Heart right ventricle (tissue), 16 donors: ENCODE measurements at regions not wholly inside any gene's neighbourhood (a gene's known extent, or its start where the extent isn't known, plus 50 kb on each side); places are given as distances from the start of the nearest gene placed in this dataset.

Experiments
- ATAC-seq, 8 donors: fragments of 200-7000 bp; cut with Tn5 transposase; one replicate each; pipeline ENCODE4 v1.9.1; 2020; ENCODE audit warnings: mild to moderate bottlenecking in 8 of 8, moderate library complexity in 8 of 8, moderate number of reproducible peaks in 1 of 8
- DNase-seq, 2 donors: peaks; one replicate each; pipeline ENCODE4 v3.0.0-alpha.2; 2020
- H3K27ac ChIP-seq, 10 donors: fragments of 200-600 bp; sonication (generic) in 2 of 10; one replicate each; pipeline versions ENCODE4 v1.5.0 to v1.8.0; 2020 to 2022; ENCODE audit warnings: mild to moderate bottlenecking in 3 of 10
- H3K27me3 ChIP-seq, 7 donors: fragments of 200-600 bp; one replicate each; pipeline ENCODE4 v1.8.0; 2021 to 2022; ENCODE audit warnings: mild to moderate bottlenecking in 2 of 7
- H3K36me3 ChIP-seq, 9 donors: fragments of 200-600 bp; sonication (generic) in 1 of 9; one replicate each; pipeline versions ENCODE4 v1.5.0 to v1.8.0; 2020 to 2022; ENCODE audit warnings: mild to moderate bottlenecking in 2 of 9
- H3K4me1 ChIP-seq, 9 donors: fragments of 200-600 bp; sonication (generic) in 1 of 9; one replicate each; pipeline versions ENCODE4 v1.5.0 to v1.8.0; 2020 to 2022; ENCODE audit warnings: mild to moderate bottlenecking in 4 of 9
- H3K4me3 ChIP-seq, 10 donors: fragments of 200-600 bp; sonication (generic) in 2 of 10; one replicate each; pipeline versions ENCODE4 v1.5.0 to v1.8.0; 2020 to 2022; ENCODE audit warnings: mild to moderate bottlenecking in 7 of 10, moderate library complexity in 2 of 10
- H3K9me3 ChIP-seq, 11 donors: fragments of 200-600 bp in 10 of 11; sonication (generic) in 2 of 11; one replicate each; pipeline versions ENCODE4 v1.5.0 to v1.8.0; 2013 to 2022; ENCODE audit warnings: mild to moderate bottlenecking in 2 of 11, control low read depth in 1 of 11, moderate library complexity in 1 of 11
- WGBS, 2 donors: extraction: QIAGEN DNeasy Blood & Tissue Kit; methylation state at CpG; one replicate each; pipeline ENCODE4 v1.1.7; 2013; ENCODE audit warnings: inconsistent platforms in 1 of 2; 5-methylcytosine and 5-hydroxymethylcytosine counted together
- intact Hi-C, 10 donors: fragments of 100-400 bp; cut with DNase I; formaldehyde crosslinking; loops; one replicate each; pipeline versions ENCODE4 v1.11.1 to v1.14.2; 2022
- TF ChIP-seq, protein P1 (sequence below), 9 donors: fragments of 200-600 bp; sonication (generic) in 2 of 9; IDR thresholded peaks; one replicate each; pipeline versions ENCODE4 v1.5.0 to v1.8.0; 2021 to 2022; ENCODE audit warnings: antibody characterized with exemption in 9 of 9, mild to moderate bottlenecking in 5 of 9, moderate library complexity in 1 of 9
- donor health status: Arrhythmogenic right ventricular cardiomyopathy.
- donor health status: ischemic (EF 13 %, LVEDD 7.1; RV severe dilation, severe dysfunction).
- donor health status: healthy with polysubstance abuse.
- donor health status: DM: no; HTN: yes; CAD: no.
- donor health status: DM: no; HTN: no; CAD: no.
- donor health status: ischemic (EF 25% LVEDD 6.9; RV normal size, moderate dysfunction).
- donor health status: ischemic (EF 25% LVEDD 5.7; RV mildly dilated, moderate dysfunction).
- donor health status: healthy.
- donor health status: DM: yes; HTN: yes; CAD: no.
- donor health status: Ischemic cardiomyopathy.
- donor health status: ischemic (EF 35%, LVEDD 5.7; RV mildly dilated, moderate dysfunction).
- donor health status: nonischemic (EF 11% LVEDD 7.7; RV severe dilation, severe dysfunction).
- donor health status: DM: yes; HTN: yes; CAD: no.
- donor health status: PGD.
- donor health status: ischemic (EF 29% LVEDD 5.4; RV normal size, mild dysfunction).
- donor health status: nonischemic (EF 23%, LVEDD 6.1; RV moderate dilation, normal function).

DNA sequence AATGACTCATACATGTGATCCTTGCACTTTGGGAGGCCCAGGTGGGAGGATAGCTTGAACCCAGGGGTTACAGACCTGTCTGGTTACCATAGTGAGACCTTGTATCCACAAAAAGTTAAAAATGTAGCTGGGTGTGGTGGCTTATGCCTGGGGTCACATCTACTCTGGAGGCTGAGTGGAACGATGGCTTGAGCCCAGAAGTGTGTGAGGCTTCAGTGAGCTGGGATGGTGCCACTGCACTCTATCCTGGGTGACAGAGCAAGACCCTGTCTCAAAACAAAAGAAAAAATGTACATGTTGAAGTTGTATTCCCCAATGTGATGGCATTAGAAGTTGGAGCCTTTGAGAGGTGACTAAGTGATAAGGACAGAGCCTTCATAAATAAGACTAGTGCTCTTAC, 409.4 kb upstream of the PABPC4L start:
- Histone ChIP-seq H3K36me3 (no peaks in the 10 kb centered on the region), H3K27me3 (no peaks in the 10 kb centered on the region), H3K9me3 (peaks cover 0 to 7% (median 0%) of the 10 kb centered on the region in 11 donors), H3K27ac (no peak overlapping the region), H3K4me3 (no peak overlapping the region), H3K4me1 (no peaks in the 10 kb centered on the region)
- intact Hi-C loops, result no loop called here
- DNase-seq (no peak), ATAC-seq (no peak)
- 79 to 92% methylated on average over 1 of the region's 1 CpG for WGBS, 2 donors
- TF ChIP-seq, protein P1, sequence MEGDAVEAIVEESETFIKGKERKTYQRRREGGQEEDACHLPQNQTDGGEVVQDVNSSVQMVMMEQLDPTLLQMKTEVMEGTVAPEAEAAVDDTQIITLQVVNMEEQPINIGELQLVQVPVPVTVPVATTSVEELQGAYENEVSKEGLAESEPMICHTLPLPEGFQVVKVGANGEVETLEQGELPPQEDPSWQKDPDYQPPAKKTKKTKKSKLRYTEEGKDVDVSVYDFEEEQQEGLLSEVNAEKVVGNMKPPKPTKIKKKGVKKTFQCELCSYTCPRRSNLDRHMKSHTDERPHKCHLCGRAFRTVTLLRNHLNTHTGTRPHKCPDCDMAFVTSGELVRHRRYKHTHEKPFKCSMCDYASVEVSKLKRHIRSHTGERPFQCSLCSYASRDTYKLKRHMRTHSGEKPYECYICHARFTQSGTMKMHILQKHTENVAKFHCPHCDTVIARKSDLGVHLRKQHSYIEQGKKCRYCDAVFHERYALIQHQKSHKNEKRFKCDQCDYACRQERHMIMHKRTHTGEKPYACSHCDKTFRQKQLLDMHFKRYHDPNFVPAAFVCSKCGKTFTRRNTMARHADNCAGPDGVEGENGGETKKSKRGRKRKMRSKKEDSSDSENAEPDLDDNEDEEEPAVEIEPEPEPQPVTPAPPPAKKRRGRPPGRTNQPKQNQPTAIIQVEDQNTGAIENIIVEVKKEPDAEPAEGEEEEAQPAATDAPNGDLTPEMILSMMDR (IDR thresholded peaks at IDR 0.05), result no peak

DNA sequence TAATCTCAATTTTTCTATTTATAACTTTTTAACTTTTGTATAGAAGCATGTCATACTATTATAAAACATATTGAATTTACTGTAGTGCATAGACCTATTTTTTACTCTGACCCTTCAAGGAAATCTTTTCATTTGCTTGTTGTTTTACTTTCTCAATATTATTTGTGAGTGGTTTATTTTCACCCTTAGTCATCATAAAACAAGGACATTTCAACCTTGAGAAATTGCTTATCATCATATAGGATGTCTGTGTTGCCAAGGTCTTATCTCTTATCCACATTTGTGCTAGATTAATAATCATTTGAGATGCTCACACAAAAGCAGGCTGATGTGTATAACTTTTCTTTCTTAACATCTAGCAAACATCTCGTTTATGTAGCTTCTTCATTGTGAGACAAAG, 408.6 kb upstream of the PABPC4L start:
- no peaks in the 10 kb centered on the region for H3K4me1 ChIP-seq

DNA sequence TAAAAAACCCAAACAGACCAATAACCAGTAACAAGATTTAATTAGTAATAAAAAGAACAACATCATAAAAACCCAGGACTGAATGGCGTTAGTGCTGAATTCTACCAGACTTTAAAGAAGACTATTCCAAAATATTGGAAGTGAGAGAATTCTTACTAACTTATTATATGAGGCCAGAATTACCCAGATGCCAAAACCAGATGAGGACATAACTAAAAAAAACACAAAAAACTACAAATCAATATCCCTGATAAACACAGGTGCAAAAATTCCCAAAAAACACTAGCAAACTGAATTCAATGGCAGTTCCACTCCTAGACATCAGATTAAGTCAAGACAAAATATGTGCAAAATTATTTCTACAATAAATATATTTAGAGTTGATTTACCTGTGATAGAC, 400.1 kb upstream of the PABPC4L start:
- intact Hi-C loops, result no loop called here
- DNase-seq (no peak), ATAC-seq (no peak)
- no peak overlapping the region for H3K4me3 ChIP-seq
- H3K4me1 ChIP-seq, result no peaks in the 10 kb centered on the region
- no peaks in the 10 kb centered on the region for H3K36me3 ChIP-seq
- WGBS, 2 donors, result 0 to 97% methylated on average over 1 of the region's 1 CpG
- no peak overlapping the region for H3K27ac ChIP-seq
- TF ChIP-seq, protein P1 (IDR thresholded peaks at IDR 0.05), result no peak
- H3K27me3 ChIP-seq, result no peaks in the 10 kb centered on the region
- H3K9me3 ChIP-seq, result peaks cover 0 to 7% (median 0%) of the 10 kb centered on the region in 11 donors

More for the DNA sequence above, 408.6 kb upstream of the PABPC4L start:
- Histone ChIP-seq H3K9me3 (peaks cover 0 to 7% (median 0%) of the 10 kb centered on the region in 11 donors), H3K27me3 (no peaks in the 10 kb centered on the region), H3K27ac (no peak overlapping the region), H3K4me3 (no peak overlapping the region), H3K36me3 (no peaks in the 10 kb centered on the region)
- ATAC-seq, result no peak
- TF ChIP-seq, protein P1 (IDR thresholded peaks at IDR 0.05), result no peak
- WGBS, 2 donors, result 44 to 49% methylated on average over 1 of the region's 1 CpG
- no peak for DNase-seq
- intact Hi-C loops, result no loop called here

DNA sequence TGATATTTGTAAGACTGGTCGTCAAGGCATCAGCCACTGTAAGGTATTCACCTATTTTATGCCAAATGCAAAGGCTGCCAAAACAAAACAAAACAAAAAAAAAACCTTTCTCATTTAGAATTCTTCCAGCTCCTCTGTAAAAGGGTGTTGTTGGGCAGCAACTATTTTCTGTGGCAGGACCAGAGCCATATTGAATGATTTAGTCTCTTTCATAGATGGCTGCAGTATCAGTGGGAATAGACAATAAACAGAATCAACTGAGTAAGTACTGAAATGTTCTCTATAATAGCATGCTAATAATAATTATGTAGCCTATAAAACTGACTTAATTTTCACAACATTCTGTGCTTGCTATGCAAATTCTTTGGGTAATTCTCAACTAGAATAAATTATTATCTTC, 389.7 kb upstream of the PABPC4L start:
- H3K4me1 ChIP-seq, result no peaks in the 10 kb centered on the region
- DNase-seq (no peak), ATAC-seq (no peak)
- H3K4me3 ChIP-seq, result no peak overlapping the region
- TF ChIP-seq, protein P1 (IDR thresholded peaks at IDR 0.05), result no peak
- no peaks in the 10 kb centered on the region for H3K27me3 ChIP-seq
- H3K36me3 ChIP-seq, result no peaks in the 10 kb centered on the region
- WGBS, 2 donors, result 54 to 74% methylated on average over 1 of the region's 1 CpG
- H3K27ac ChIP-seq, result no peak overlapping the region
- H3K9me3 ChIP-seq, result peaks cover 0 to 7% (median 0%) of the 10 kb centered on the region in 11 donors
- intact Hi-C loops, result no loop called here
